Non-pigmented ciliary epithelial cell (primary cell): ENCODE measurements at regions not wholly inside any gene's neighbourhood (a gene's known extent, or its start where the extent isn't known, plus 50 kb on each side); places are given as distances from the start of the nearest gene placed in this dataset.

Experiments used
- DNase-seq: peaks from one replicate; pipeline ENCODE4 v3.0.0-alpha.2; 2010; ENCODE audit warnings: low read depth

DNA sequence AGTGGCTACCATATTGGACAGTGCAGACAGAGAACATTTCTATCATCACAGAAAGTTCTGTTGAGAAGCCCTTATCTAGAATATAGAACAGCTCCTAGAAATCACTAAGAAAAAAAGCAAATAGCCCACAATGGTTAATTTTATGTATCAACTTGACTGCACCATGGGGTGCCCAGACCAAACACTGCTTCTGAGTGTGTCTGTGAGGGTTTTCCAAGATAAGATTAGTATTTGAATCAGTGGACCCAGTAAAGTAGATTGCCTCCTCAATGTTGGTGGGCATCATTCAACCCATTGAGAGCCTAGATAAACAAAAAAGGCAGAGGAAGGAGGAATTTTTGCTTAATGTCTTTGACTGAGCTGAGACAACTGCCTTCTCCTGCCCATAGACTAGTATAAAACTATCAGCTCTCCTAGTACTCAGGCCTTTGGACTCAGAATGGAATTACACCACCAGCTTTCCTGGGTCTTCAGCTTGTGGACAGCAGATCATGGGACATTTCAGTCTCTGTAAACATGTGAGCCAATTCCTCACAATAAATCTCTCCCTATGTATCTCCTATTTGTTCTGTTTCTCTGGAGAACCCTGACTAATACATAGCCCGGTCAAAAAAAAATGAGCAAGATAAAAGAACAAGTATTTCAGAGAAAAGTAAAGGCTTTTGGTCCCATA lies 55.9 kb upstream of the OXTR start:
- no peak for DNase-seq

- DNase-seq, result no peak
Observed at GRCh38 chr3:8824238-8824637, 54.8 kb upstream of the OXTR start.

- DNase-seq, result peak; percentile 42
Observed at GRCh38 chr3:8822141-8822540, 52.7 kb upstream of the OXTR start.
